IMR-90 (cell line): ENCODE measurements at regions not wholly inside any gene's neighbourhood (a gene's known extent, or its start where the extent isn't known, plus 50 kb on each side); places are given as distances from the start of the nearest gene placed in this dataset.

Experiments
- BHLHE40 ChIP-seq: fragments of 150-350 bp; IDR thresholded peaks from 2 replicates; pipeline ENCODE4 v1.6.1; 2016; ENCODE audit warnings: mild to moderate bottlenecking, low read depth, low read length
- CTCF ChIP-seq: conservative IDR thresholded peaks from 2 replicates; pipeline ENCODE4 v1.5.1; 2012; ENCODE audit warnings: mild to moderate bottlenecking, low read depth, low read length, improper control_type of control experiment
- FOS ChIP-seq: fragments of 150-350 bp; IDR thresholded peaks from 2 replicates; pipeline ENCODE4 v1.6.1; 2016; ENCODE audit warnings: low read depth, low read length
- MAFK ChIP-seq: IDR thresholded peaks from 2 replicates; pipeline ENCODE4 v1.6.1; 2012; ENCODE audit warnings: low read depth, low read length, improper control_type of control experiment
- MAZ ChIP-seq: IDR thresholded peaks from 2 replicates; pipeline ENCODE4 v1.6.1; 2012; ENCODE audit warnings: low read depth, mild to moderate bottlenecking, low read length, improper control_type of control experiment, moderate library complexity, borderline replicate concordance
- MXI1 ChIP-seq: IDR thresholded peaks from 2 replicates; pipeline ENCODE4 v1.6.1; 2012; ENCODE audit warnings: low read depth, mild to moderate bottlenecking, low read length, moderate library complexity, borderline replicate concordance
- NFE2L2 ChIP-seq: fragments of 150-350 bp; IDR thresholded peaks from 2 replicates; pipeline ENCODE4 v1.6.1; 2016; ENCODE audit warnings: low read depth, mild to moderate bottlenecking, low read length
- POLR2A ChIP-seq: IDR thresholded peaks from 2 replicates; pipeline ENCODE4 v1.6.1; 2012; ENCODE audit warnings: mild to moderate bottlenecking, low read depth, low read length
- RAD21 ChIP-seq: IDR thresholded peaks from 2 replicates; pipeline ENCODE4 v1.6.1; 2012; ENCODE audit warnings: low read length, improper control_type of control experiment
- RCOR1 ChIP-seq: IDR thresholded peaks from 2 replicates; pipeline ENCODE4 v1.6.1; 2012; ENCODE audit warnings: mild to moderate bottlenecking, low read length, improper control_type of control experiment; ENCODE audit not compliant: insufficient replicate concordance
- RFX5 ChIP-seq: IDR thresholded peaks from 2 replicates; pipeline ENCODE4 v1.8.0; 2012; ENCODE audit warnings: low read depth, mild to moderate bottlenecking, low read length, moderate library complexity
- SMC3 ChIP-seq: fragments of 150-350 bp; IDR thresholded peaks from 2 replicates; pipeline ENCODE4 v1.6.1; 2016; ENCODE audit warnings: low read depth, mild to moderate bottlenecking, antibody characterized with exemption, low read length, moderate library complexity
- USF2 ChIP-seq: fragments of 150-350 bp; IDR thresholded peaks from 2 replicates; pipeline ENCODE4 v1.6.1; 2017; ENCODE audit warnings: mild to moderate bottlenecking, antibody characterized with exemption, low read length, low read depth

DNA sequence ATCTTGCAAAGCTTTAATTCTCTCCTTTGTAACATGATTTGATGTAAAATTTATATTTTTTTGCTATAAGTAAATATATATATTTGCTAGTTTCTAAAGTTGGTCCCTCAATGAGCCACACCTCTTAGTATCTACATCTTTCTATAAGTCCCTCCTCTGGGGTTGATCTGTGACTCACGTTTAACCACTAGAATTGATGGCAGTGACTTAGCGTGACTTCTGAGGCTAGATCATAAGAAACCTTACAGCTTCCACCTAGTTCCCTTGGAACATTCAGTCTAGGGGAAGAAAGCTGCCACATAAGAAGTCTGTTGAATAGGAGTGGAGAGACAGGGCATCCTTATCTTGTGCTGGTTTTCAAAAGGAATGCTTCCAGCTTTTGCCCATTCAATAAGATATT lies 56.6 kb upstream of the TNIK start:
- no peak for TF ChIP-seq CTCF
- TF ChIP-seq RAD21 = no peak
- no peak for TF ChIP-seq MAFK
- no peak for TF ChIP-seq SMC3
- no peak for TF ChIP-seq USF2
- TF ChIP-seq POLR2A = no peak
- no peak for TF ChIP-seq MAZ
- no peak for TF ChIP-seq BHLHE40
- TF ChIP-seq RCOR1 = no peak
- no peak for TF ChIP-seq NFE2L2
- TF ChIP-seq FOS = no peak
- no peak for TF ChIP-seq RFX5
- TF ChIP-seq MXI1 = no peak
